Hematopoietic multipotent progenitor cell treated with erythropoietin and hydrocortisone succinate and interleukin-3 and kit ligand, for 17 days (in vitro differentiated cells): ENCODE measurements at regions not wholly inside any gene's neighbourhood (a gene's known extent, or its start where the extent isn't known, plus 50 kb on each side); places are given as distances from the start of the nearest gene placed in this dataset.

Source experiments
- DNase-seq: peaks from one replicate; pipeline ENCODE4 v3.0.0-alpha.2; 2015; ENCODE audit warnings: low spot score

DNA sequence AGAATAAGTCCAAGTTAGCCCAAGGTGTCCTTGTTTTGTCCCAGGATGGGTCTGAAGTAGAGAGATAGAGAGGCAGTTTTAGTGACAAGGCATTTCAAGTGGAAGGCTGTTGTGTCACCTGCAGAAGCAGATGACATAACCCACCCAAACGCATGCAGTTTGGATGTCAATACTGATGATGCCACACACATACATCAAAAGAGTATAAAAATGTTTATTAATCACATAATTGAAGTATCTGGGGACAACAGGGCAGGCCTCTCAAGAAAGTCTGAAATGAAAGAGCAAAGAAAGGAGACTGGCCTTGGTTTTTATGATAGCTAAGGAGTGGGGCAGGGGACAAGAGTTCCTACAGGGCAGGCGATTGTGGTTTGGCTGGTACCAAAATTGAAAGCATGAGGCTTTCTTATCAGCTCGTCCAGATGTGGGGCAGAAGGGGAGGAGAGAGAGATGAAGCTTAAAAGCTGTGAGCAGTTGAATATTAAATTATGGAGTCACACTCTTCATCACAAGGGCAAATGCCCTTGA is 78.4 kb upstream of the TSPAN8 start:
- DNase-seq, result peak; percentile 77

DNA sequence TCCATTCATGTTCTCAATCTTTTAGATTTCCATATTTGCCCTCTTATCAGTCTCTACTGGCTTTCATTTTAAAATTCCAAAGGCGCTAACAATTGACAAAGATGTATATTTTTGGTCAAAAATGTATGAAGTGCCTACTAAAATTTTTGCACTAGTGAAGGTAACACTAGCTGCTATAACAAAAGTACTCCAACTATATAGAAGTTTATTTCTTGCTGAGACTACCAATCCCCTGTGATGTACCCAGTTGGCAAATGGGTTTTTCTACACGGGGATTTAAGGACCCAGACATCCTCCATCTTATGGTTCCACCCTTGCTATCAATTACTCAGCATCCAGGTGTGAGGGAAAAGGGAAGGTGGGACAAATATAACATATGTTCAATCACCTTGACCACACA is 75.3 kb upstream of the TSPAN8 start:
- no peak for DNase-seq

DNA sequence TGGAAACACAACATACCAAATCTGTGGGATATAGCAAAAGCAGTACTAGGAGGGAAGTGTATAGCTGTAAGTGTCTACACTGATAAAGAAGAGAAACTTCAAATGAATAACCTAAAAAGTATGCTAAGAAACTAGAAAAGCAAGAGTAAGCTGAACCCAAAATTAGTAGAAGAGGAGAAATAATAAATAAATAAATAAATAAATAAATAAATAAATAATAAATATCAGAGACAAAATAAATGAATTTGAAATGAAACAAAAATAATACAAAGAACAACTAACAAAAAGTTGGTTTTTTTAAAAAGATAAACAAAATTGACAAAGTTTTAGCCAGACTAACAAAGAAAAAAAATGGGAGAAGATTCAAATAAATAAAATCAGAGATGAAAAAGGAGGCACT is 72.7 kb upstream of the TSPAN8 start:
- DNase-seq, result no peak

DNA sequence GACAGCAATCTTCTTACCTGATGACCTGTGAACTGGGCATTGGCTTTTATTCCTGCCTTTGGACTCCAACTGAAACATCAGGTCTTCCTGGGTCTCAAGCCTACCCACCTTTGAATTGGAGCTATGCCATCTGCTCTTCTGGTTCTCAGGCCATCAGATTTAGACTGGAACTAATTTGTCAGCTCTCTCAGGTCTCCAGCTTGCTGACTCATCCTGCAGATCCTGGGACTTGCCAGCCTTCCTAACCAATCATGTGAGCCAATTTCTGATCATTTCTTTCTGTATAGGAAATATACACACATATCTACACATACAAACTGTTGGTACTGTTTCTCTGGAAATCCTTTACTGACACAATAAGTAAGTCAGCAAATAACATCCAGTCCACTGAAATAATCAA is 65.3 kb upstream of the TSPAN8 start:
- no peak for DNase-seq

DNA sequence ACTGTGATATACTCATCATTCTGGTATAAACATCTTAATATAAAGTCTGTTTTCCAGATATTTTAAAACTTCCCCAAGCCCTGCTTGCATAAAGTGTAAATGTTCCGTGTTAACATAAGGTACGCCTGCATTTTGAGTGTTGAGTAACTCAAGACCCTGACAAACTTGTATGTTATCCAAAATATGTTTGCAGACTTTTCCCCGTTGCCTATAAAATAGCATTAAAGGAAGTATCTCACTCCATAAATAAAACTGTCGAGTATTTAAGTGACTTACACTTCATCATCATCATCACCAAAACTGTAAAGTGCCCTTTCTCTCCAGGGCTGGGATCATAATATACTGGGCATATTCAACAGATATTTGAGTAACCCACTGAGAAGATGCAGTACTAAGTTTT is 64.6 kb upstream of the TSPAN8 start:
- DNase-seq, result no peak

DNA sequence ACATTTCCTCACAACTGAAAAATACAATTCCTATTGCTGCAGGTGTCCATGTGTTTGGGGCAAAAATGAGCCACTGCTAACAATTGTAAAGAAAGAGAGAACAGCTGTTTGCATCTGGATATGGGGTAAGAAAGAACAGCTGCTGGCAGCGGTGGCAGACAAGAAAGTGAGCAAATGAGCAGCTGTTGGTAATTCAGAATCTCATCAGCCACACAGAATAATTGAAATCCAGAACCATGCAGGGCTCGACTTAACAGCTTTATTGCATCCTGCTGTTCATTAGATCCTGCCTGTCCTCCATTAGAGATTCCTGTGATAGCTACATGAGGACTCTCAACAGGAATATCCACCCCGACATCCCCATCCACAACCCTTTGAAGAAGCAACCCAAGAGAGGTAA is 62.5 kb upstream of the TSPAN8 start:
- DNase-seq, result no peak

DNA sequence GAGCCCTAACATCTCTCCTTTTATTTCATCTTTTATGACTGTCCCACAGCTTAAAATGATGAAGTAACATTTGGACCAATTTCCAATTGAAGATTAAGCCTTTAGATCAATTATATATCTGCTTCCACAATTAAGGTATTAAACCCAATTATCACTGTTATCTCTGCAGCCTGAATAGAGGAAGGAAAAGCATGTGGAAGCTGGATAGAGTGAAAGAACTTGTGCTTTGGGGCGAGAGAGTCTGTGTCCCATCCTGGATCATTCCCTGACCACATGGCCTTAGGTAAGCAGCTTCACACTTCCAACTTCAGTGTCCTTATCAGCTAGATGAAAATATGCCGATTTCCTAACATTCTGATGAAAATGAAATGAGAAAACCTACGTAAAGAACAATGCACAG is 61.4 kb upstream of the TSPAN8 start:
- DNase-seq, result no peak

DNA sequence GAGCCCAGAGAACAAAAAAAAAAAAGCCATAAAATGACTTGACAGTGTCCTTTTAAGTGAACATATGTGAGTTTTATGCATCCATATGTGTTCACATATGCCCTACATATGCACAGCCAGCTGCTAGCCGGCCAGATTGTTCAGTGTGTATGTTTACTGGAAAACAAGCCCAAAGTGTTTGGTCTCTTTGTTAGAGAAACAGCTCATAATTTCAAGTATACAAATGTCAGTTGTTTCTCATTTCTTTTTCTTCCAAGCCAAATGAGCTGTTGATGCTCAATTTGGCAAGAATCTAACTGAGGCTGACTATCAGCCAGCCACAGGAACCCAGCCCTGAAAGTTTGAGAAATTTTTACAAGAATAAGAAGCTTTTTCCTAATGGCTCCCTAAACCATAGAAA is 60.8 kb upstream of the TSPAN8 start:
- peak; percentile 27 for DNase-seq

DNA sequence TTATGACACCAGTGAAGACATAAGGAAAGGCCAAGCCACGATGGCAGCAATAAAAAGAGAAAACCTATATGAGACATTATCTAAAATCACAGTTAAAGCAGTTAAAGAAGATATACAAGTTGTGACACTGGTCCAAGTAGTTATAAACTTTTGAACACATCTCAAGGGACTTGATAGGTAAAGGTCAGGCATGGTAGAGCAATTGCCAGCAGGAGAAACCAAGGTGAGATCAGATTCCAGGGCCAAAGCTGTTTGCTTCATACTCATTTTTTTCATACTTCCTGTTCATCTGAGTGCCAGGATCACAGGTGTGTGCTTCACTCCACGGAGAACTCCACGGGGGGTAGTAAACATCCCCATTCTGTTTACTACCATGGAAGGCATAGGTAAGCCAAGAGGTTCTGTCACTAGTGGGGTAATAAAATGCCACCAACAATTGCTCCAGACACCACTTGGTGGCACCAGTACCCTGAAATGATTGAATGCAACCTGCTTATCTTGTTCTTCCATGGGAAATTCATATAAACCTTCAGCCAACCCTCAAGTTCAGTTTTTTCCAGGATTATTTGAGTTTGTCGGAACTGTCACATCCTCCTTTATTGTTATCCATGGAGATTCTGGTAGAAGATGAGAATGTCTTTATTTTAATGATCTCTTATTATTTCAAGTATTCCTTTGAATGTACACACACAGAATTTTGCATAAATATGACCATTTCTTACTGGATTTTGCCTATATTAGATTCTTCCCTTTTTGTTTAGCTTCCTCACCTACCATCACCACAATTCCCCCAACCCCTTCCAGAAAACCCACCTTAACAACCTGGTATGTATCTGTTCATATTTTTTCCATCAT is 59.2 kb upstream of the TSPAN8 start:
- peak; percentile 71 for DNase-seq

DNA sequence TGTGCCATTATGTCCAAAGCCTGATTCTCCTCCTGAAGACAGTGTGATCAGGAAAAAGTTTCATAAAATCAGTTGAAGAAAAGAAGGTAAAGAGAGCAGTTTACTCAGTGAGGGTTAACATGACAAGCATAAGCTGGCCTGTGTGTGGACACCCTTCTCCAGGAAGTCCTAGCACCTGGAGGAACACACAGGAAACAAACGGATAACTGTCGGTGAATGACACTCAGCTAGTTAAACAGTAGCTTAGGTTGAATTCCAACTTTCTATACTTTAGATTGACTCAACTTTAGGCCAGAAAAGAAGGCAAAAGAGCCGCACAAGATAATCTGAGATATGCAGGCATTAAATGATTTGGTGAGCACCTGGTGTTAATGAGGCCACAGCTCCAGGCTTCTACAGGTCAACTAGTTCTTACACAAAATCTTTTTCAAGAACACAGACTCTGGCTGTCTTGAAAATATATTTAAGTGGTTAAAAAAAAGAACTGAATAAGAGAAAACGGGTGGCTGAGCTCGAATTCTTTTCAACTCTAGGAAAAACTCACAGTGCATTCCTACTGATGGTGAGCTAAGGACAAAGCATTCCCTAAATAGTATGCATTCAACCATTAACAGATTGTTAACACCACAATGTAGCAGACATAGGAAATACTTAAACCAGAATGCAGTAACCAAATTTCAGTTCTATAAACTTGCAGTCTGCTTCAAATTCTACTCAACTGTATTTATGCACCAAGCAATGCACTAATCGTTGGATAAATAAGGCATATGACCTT is 56.9 kb upstream of the TSPAN8 start:
- no peak for DNase-seq

DNA sequence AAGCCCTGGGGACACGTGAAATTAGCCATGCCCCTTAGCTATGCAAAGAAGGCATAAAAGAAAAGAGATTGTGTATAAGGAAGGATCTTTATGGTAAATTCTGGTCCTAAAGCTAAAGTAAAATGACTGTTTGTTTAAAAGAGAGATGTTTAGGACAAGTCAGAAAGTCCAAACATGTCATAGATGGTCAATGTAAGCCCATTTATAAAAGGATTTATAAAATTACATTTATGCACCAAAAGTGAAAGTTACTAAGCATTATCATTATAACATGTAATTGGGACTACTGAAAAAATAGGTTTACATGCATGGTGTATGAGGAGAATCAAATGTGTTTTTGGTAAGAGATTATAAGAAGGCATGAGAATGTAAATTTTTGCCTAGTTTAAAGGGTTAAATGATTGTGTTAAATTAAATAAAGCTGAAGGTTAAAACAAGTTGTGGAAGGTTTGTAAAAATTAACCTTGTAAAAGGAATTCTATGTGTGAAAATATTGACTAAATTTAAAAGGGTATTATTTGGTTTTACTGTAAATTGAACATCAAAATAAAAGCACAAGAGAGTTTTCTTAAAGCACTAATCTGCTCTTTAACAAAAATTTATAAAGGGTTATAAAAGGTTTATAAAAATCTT is 50.4 kb upstream of the TSPAN8 start:
- no peak for DNase-seq
